Sigmoid colon (tissue), 4 donors: ENCODE measurements at regions not wholly inside any gene's neighbourhood (a gene's known extent, or its start where the extent isn't known, plus 50 kb on each side); places are given as distances from the start of the nearest gene placed in this dataset.

Experiments
- EP300 ChIP-seq, 4 donors: sonication (generic); formaldehyde crosslinking; IDR thresholded peaks; one replicate each; pipeline ENCODE4 v1.6.1; 2017; ENCODE audit warnings: antibody characterized with exemption in 4 of 4
- POLR2A ChIP-seq, 2 donors: fragments of 450-650 bp; IDR thresholded peaks; one replicate each; pipeline ENCODE4 v1.6.1; 2016; ENCODE audit warnings: antibody characterized with exemption in 2 of 2, mild to moderate bottlenecking in 2 of 2, moderate library complexity in 2 of 2
- POLR2AphosphoS5 ChIP-seq, 4 donors: sonication (generic); formaldehyde crosslinking; IDR thresholded peaks; one replicate each; pipeline ENCODE4 v1.6.1; 2017; ENCODE audit warnings: antibody characterized with exemption in 4 of 4

DNA sequence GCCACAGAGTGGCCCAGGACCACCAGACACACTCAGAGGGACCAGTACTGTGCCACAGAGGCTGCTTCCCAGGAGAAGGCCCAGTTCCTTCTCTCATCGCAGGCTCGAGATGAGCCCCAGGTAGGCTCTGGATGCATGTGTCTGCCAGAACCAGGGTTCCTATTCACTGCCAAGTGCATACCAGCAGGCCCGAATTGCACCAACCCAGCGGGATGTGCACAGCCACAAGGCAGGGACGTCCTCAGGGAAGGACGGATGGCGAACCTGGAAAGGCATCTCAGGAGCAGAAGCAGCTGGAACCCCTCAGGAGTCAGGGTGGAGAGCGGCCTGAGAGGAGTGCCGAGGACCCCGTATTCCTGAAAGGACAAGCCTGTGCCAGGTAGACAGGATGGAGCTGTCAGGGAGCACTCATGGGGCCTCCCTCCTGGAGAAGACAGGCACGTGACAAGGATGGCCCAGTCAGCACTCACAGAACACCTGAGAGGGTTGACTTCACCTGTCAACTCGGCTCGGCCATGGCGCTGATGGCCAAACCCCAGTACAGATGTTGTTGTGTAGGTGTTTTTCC is 73.7 kb downstream of the PTGR3 start:
- TF ChIP-seq EP300 (IDR thresholded peaks at IDR 0.05) = no peak
- TF ChIP-seq POLR2A (IDR thresholded peaks at IDR 0.05) = no peak
- no peak for TF ChIP-seq POLR2AphosphoS5 (IDR thresholded peaks at IDR 0.05)
